WERI-Rb-1 (cell line): ENCODE measurements at regions not wholly inside any gene's neighbourhood (a gene's known extent, or its start where the extent isn't known, plus 50 kb on each side); places are given as distances from the start of the nearest gene placed in this dataset.

Source experiments
- DNase-seq: peaks from one replicate; pipeline ENCODE4 v3.0.0-alpha.2; 2020
- H3K27ac ChIP-seq: fragments of 250-450 bp; sonication (Bioruptor Pico); 2 replicates; pipeline ENCODE4 v1.5.1; 2020; ENCODE audit warnings: mild to moderate bottlenecking, moderate library complexity
- H3K27me3 ChIP-seq: fragments of 250-450 bp; sonication (Bioruptor Pico); 2 replicates; pipeline ENCODE4 v1.5.1; 2021; ENCODE audit warnings: mild to moderate bottlenecking, low read depth, moderate library complexity; ENCODE audit not compliant: insufficient read depth, severe bottlenecking
- H3K36me3 ChIP-seq: fragments of 250-450 bp; sonication (Bioruptor Pico); 2 replicates; pipeline ENCODE4 v1.5.1; 2020; ENCODE audit warnings: mild to moderate bottlenecking, moderate library complexity
- H3K4me3 ChIP-seq: 2 replicates; pipeline ENCODE4 v1.5.1; 2011; ENCODE audit warnings: low read depth, mild to moderate bottlenecking, control low read depth, low read length
- H3K9me3 ChIP-seq: fragments of 250-450 bp; sonication (Bioruptor Pico); 2 replicates; pipeline ENCODE4 v1.5.1; 2021; ENCODE audit warnings: mild to moderate bottlenecking, moderate library complexity; ENCODE audit not compliant: severe bottlenecking
- TF ChIP-seq, protein P1 (sequence below): IDR thresholded peaks from 2 replicates; pipeline ENCODE4 v1.5.1; 2011; ENCODE audit warnings: low read depth, mild to moderate bottlenecking, control low read depth, inconsistent platforms, low read length

DNA sequence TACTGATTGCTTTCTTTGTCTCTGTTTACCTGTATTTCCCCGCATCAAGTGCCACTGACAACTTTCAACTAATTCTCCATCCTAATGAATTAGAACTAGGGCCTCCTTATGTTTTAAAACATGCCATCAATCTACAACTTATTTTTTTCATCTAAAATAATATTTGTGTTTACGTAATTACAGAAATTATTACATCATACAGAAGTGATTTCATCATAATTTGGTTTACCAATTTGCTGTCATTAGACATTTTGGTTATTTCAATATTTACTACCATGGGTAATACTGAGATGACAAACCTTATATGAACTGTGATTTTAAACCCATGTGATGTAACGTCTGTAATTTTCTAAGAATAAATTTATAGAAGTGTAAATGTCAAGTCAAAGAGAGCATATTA is 468.0 kb upstream of the IL12A start:
- Histone ChIP-seq H3K36me3 (no peaks in the 10 kb centered on the region), H3K4me3 (no peak overlapping the region), H3K9me3 (no peaks in the 10 kb centered on the region), H3K27me3 (no peaks in the 10 kb centered on the region), H3K27ac (no peak overlapping the region)
- DNase-seq, result no peak
- TF ChIP-seq, protein P1, sequence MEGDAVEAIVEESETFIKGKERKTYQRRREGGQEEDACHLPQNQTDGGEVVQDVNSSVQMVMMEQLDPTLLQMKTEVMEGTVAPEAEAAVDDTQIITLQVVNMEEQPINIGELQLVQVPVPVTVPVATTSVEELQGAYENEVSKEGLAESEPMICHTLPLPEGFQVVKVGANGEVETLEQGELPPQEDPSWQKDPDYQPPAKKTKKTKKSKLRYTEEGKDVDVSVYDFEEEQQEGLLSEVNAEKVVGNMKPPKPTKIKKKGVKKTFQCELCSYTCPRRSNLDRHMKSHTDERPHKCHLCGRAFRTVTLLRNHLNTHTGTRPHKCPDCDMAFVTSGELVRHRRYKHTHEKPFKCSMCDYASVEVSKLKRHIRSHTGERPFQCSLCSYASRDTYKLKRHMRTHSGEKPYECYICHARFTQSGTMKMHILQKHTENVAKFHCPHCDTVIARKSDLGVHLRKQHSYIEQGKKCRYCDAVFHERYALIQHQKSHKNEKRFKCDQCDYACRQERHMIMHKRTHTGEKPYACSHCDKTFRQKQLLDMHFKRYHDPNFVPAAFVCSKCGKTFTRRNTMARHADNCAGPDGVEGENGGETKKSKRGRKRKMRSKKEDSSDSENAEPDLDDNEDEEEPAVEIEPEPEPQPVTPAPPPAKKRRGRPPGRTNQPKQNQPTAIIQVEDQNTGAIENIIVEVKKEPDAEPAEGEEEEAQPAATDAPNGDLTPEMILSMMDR, result no peak

DNA sequence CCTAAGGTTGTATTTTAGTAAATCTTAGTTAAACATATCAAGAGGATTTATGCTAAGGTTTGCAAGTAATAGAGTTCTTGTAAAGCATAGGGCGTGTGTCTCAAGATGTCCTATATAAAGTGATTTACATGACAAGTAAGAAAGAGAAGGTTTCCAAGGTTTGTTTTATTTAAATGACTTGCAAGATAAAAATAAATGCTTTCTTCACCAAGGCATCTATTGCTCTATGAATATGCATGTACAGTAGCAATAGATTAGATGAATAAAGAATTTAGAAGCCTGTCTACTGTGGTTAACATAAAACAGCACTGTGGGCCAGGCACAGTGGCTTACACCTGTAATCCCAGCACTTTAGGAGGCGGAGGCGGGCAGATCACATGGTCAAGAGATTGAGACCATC is 466.4 kb upstream of the IL12A start:
- TF ChIP-seq, protein P1, result no peak
- no peak overlapping the region for H3K4me3 ChIP-seq

DNA sequence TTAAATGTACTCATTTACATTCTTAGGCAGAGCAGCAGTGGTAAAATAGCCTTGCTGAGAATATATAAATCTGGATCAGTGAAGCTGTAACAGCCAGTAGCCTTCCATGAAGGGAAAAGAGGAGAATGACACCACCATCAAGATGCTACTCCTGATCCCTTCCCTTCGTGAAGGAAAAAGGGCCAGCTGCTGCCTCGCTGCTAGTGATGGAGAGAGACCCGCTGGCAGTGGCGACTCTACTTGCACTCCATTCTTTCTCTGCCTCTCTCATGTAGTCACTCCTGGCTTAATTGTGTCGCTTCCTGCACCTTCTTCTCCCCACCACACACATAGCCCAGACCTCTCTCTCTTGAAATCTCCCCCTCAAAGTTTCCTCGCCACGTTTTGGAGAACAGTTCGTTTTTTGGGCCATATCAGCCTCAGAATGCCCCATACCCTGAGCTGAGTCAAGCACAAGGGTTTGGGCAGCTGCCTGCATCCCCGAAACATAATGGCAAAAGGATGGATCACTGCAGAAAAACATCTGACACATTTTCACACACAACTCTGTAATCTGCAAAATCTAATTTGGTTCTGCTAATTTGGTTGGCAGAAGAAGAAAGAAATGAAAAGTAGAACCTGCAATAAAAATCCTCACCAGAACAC is 460.3 kb upstream of the IL12A start:
- DNase-seq, result no peak
- no peaks in the 10 kb centered on the region for H3K36me3 ChIP-seq
- TF ChIP-seq, protein P1, result no peak

More for the DNA sequence above, 466.4 kb upstream of the IL12A start:
- H3K27me3 ChIP-seq, result no peaks in the 10 kb centered on the region
- no peaks in the 10 kb centered on the region for H3K9me3 ChIP-seq
- H3K36me3 ChIP-seq, result no peaks in the 10 kb centered on the region
- no peak overlapping the region for H3K27ac ChIP-seq
- DNase-seq, result no peak

DNA sequence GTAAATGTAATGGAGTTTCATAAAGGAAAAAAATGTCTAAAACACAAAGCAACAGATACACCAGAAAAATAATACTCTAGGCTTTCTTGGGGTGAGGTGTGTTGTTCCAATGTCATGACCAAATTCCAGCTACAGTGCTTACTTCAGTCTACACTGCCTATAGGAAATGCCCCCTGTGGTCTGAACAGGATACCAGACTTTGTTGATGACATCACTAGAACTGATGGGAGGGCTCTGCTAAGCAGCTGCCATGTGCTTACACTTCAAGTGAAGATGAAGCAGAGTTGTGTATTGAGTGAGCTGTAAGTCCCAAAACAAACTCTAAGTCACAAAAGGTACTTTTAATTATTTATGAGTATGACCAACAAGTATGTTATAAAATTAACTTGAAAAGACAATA is 456.1 kb upstream of the IL12A start:
- H3K27ac ChIP-seq, result no peak overlapping the region
- H3K9me3 ChIP-seq, result no peaks in the 10 kb centered on the region
- TF ChIP-seq, protein P1, result no peak
- no peaks in the 10 kb centered on the region for H3K36me3 ChIP-seq
- peaks cover 3% of the 10 kb centered on the region for H3K27me3 ChIP-seq
- no peak for DNase-seq
- no peak overlapping the region for H3K4me3 ChIP-seq

More for the DNA sequence above, 460.3 kb upstream of the IL12A start:
- H3K9me3 ChIP-seq, result no peaks in the 10 kb centered on the region
- no peaks in the 10 kb centered on the region for H3K27me3 ChIP-seq
- no peak overlapping the region for H3K4me3 ChIP-seq
- no peak overlapping the region for H3K27ac ChIP-seq

DNA sequence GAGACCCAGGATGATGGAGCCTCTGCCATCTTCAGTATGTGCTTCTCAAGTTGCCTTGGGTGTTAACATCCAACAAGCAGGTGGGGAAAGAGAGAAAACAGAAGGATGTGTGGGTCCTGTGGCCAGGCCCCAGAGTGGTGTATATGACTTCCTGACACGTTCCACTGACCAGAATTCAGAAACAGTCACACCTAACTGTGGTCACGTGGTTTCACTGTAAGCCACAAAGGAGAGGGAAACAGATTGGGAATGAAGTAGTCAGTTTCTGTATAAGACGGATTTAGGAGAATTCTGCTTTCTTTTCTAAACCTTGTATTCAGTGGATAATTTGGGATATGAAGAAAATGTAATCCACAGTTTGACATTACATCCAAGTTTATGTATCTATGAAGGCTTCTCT is 454.1 kb upstream of the IL12A start:
- Histone ChIP-seq H3K4me3 (no peak overlapping the region), H3K9me3 (no peaks in the 10 kb centered on the region), H3K36me3 (no peaks in the 10 kb centered on the region), H3K27ac (no peak overlapping the region), H3K27me3 (peaks cover 6% of the 10 kb centered on the region)
- DNase-seq, result no peak
- TF ChIP-seq, protein P1, result no peak

DNA sequence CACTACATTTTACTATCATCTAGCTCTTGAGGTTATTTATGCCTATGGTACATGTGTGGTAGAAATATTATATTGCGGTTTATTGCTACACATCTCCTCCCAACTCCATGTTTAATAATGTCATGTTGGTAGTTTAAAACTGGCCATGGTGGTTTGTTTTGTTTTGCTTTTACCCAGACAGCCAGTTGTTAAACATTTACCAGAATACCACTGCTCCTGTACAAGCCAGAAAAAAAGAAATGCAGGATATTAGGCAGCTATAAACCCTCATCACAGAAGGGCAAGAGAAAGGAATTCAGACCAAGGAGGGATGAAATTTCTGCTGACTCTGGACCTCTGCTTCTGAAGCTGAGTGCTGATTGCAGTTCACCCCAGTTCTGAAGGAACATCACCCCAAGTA is 451.8 kb upstream of the IL12A start:
- no peak for DNase-seq
- H3K27ac ChIP-seq, result no peak overlapping the region
- no peaks in the 10 kb centered on the region for H3K9me3 ChIP-seq
- H3K36me3 ChIP-seq, result no peaks in the 10 kb centered on the region
- peaks cover 6% of the 10 kb centered on the region for H3K27me3 ChIP-seq
- no peak overlapping the region for H3K4me3 ChIP-seq
- TF ChIP-seq, protein P1, result no peak
